Stimulated activated CD8-positive, alpha-beta memory T cell treated with anti-CD3 and anti-CD28 coated beads, Interleukin-4, amount 100 ng/mL, for 48 hours (primary cell): ENCODE measurements at regions not wholly inside any gene's neighbourhood (a gene's known extent, or its start where the extent isn't known, plus 50 kb on each side); places are given as distances from the start of the nearest gene placed in this dataset.
"Not testable (repeated sequence)": the region's sequence is repeated elsewhere in the genome, so short reads cannot be mapped to it uniquely, and the experiment has no call there.

Experiments used
- DNase-seq: peaks from one replicate; pipeline ENCODE4 v3.0.0-alpha.2; 2020

DNA sequence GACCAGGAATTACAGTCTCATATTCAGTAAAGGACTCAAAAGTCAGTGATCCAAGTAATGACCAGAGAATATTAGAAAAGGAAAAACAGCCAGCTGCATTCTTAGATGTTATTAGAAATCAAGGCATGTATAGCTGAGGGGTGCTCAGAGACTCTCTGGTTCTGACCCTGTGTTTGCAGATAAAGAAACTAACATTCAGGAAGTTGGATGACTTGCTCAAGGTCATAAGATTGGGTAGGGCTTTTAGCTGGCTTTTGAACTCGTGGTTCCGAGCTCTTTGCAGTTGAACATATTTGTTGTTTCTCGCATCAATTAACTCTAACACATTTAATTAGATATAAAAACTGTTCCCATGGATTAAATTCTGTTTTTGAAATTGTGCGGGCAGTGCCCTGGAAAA lies 62.5 kb upstream of the ENPP6 start:
- DNase-seq = no peak

DNA sequence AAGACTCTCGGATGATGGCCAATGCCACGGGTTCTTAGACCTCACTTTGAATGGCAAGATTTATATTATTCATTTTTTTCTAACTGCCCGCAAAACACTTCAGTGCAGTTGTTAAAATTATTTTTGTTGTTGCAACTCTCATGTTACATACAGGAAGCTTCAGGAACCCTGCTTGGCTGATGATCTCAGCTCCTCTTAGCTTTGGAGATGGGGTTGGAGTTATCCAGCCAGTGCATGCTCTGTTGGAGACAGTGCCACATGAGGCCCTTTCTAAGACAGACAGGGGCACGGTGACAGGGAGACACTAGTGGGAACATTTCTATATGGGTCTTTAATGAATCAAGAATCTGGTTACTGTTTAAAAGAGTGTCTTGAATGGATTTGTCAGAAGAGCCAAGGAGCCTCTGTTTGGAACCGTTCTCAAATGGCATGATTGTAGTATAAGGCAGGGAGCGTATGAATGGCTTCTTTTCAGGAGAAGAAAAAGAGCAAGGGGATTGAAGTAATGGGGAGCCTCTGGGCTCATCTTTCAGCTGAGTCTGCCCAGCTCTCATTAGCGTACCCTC lies 61.9 kb upstream of the ENPP6 start:
- no peak for DNase-seq

DNA sequence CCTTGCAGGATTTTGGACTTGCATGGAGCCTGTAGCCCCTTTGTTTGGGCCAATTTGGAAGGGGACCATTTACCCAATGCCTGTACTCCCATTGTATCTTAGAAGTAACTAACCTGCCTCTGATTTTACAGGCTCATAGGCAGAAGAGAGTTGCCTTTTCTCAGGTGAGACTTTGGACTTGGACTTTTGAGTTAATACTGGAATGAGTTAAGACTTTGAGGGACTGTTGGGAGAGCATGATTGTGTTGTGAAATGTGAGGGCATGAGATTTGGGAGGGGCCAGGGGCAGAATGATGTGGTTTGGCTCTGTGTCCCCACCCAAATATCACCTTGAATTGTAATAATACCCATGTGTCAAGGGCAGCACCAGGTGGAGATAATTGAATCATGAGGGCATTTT lies 60.1 kb upstream of the ENPP6 start:
- DNase-seq = not testable (repeated sequence)

DNA sequence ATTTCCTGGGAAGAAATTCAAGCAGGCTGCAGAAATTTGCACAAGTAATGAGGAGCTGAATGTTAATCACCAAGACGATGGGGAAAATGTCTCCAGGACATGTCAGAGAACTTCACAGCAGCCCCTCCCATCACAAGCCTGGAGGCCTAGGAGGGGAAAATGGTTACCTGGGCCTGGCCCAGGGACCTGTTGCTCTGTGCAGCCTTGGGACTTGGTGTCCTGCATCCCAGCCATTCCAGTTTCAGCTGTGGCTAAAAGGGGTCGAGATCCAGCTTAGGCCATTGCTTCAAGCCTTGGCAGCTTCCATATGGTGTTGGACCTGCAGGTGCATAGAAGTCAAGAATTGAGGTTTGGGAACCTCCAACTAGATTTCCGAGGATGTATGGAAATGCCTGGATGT lies 59.3 kb upstream of the ENPP6 start:
- DNase-seq = not testable (repeated sequence)

DNA sequence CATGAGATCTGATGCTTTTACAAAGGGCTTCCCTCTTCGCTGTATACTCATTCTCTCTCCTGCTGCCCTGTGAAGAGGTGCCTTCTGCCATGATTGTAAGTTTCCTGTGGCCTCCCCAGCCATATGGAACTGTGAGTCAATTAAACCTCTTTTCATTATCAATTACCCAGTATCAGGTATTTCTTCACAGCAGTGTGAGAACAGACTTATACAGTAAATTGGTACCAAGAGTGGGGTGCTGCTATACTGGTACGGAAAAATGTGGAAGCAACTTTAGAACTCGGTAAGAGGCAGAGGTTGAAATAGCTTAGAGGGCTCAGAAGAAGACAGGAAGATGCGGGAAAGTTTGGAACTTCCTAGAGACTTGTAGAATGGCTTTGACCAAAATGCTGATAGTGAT lies 58.7 kb upstream of the ENPP6 start:
- DNase-seq = peak; percentile 9

DNA sequence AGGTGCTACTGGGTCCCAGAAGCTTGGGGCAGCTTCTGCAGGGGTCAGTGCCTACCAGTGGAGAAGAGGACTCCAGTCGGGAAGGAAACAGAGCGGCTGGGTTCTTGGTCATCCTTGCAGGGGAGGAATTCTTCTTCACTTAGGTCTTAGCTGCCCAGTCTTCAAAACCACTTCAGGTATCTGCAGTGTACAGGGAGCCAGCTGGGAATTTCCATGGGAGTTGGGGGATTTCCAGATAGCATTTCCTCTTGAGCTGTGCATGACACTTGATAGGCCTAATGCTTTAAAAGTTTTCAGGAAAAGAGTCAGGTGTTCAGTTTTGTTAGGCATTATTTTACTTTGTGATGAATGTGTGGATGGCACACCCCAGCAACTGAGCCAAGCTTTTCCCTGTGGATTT lies 58.1 kb upstream of the ENPP6 start:
- DNase-seq = peak; percentile 14

DNA sequence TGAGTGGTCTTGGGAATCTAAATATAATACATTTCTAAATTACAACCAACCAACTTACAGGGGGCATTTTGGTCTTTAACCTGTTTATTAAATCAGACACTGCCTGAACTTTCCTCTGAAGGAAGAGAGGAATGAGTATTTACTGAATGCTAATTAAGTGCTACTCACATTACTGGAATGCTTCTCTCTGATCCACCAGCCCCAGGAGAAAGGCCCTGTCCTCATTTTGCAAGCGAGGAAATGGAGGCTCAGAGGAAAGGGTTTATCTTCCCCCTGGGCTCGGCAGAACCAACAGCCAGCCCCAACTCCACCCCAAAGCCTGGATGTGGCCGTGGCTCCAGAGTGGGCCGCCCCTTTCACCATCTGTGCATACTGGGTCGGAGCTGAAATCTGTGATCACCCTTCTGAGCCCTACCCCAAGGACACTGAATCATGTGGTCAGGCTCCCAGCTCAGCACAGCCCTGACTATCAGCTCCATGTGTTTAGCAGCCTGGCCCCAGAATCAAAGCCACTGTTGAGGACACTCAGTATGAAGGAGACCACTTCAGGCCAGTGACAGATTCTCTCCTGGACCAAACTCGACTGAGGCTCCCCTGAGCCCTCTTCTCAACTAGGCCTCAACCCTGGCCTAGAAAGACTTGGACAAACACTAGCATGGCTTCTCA lies 56.7 kb upstream of the ENPP6 start:
- no peak for DNase-seq

DNA sequence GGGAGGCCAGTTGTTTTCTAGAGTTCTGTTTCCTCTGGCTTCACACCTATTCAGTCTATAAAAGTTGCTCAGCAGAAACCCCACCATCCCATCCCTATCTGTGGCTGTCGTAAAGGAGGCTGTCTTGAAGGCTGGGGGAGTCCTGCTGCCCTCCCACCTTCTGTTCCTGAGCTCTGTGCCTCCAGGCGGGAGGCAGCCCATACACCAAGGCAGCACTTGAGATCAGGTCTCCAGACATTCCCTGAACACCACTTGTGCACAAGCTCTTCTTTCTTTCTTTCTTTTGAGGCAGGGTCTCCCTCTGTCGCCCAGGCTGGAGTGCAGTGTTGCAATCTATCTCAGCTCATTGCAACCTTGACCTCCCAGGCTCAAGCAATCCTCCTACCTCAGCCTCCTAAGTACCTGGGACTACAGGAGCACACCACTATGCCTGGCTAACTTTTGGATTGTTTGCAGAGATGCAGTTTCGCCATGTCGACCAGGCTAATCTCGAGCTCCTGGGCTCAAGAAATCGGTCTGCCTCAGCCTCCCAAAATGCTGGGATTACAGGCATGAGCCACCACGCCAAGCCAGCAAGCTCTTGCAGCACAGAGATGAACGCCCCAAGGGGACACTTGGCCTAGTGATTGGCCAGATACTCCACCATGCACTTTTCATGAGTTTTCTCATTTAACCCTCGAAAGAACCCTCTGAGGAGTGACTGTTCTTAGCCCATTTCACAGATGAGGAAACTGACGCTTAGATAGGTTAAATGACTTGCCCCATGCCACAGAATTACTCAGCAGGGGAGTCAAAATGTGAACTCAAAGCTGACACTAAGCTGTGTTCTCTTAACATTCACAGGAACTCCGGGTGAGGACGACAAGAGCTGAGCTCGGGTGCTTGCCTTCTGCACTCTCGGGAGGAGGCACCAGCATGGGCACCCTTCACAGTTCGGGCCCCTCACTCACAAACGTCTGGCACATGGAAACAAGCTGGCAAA lies 55.8 kb upstream of the ENPP6 start:
- DNase-seq = peak; percentile 29

DNA sequence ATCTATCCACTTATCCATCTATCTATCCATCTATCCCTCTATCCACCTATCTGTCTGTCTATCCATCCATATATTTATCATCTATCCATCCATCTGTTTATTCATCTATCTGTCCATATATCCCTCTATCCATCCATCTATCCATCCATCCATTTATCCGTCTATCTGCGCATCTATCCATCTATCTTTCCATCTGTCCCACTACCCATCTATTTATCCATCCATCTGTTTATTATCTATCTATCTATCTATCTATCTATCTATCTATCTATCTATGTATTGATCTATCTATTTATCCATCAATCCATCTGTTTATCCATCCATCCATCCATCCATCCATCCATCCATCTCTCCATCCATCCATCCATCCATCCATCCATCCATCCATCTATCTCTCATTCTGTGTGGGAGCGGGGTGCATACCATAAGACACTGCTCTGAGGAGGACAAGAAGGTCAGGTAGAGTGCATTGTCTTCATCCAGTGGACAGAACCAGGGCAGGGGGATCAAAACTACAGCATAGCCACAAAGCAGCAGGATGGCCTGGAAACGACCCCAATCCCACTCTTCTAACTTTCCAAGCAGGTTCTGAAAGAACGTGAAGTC lies 53.2 kb upstream of the ENPP6 start:
- DNase-seq = peak; percentile 12

DNA sequence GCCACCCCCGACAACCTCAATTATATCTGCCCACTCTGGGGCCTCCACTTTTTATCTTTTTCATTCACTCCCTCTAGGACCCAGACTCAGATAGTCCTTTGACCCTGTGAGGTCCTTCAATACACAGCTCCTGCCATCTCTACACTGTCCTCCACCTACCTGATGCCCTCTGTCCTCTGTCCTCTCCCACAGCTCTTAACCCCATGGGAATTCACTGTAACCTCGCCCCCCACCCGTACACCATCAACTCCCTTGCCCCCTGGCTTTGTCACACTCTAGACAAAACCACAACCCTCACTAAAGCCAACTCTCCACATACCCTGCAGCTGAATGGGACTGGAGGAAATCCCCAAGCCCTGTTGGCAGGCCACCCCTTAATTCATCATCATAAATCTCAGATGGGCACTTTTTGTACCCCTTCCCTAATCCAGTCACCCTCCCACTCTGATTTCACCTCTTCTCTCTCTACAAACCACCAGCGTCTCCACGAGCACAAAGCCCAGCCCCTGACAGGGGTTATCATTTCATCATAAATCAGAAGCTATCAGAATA lies 52.3 kb upstream of the ENPP6 start:
- peak; percentile 20 for DNase-seq

DNA sequence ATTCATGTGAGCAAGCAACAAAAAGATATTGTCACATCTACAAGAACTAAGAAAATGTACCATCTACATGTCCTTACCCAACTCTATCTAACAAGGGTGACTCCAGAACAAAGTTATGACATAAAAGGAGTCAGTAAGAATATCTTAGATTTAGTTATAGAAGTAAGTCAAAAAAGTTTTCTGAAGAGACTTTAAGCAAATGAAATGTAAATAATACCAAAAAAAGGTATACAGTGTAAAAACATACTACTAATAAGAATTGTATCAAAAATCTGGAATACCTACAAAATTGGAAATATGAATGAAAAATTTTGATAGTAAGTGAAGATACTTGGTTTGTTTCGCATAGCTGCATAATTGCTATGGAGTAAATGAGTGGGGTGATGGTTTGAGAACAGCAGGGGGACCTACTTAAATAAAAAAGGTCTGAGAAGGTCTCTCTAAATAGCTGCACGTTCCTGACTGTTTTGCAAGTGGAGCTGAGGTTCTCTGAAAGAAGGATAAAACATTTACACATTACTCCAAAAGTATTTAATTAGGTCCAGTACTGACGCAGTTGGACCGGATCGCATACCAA lies 51.0 kb upstream of the ENPP6 start:
- no peak for DNase-seq

DNA sequence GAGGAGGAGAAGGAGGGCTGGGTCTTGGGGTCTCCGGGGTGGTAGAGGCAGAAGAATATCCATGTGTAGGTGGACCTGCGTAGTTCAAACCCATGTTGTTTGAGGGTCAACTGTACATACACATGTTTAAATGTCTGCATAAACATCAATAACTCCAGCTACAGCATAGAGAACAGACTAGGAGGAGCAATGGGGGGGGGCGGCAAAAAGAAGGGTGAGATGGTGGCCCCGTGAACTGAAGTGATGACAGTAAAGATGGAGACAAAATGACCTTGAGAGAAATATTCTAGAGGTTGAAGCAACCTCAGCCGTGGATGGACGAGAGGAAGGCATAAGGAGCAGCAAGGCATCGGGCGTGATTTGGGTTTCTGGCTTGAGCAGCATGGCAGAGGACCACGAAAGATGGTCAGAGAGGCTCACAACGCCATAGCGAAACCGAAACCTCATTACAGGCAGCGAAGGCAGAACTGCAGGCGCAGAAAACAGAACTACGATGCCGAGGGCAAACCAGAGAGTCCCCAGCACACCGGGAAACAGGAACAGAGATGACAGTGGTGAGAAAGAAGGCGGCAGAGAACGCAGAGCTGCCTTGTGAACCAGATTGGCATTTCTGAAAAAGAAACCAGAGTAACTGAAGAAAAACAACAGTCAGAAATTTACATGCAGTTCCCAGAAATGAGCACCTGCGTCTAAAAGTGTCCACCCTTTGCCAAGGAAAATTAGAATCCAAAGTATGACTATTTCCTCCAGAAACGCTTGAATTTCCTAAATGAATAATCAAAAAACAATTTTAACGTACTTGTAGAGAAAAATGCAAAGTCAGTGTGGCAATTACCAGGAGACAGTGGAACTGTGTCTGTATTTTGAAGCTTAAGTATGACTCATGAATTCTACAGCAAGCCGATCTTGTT lies 50.3 kb upstream of the ENPP6 start:
- DNase-seq = peak; percentile 81
